AG08395 (cell line): ENCODE measurements at regions not wholly inside any gene's neighbourhood (a gene's known extent, or its start where the extent isn't known, plus 50 kb on each side); places are given as distances from the start of the nearest gene placed in this dataset.
"Not testable (repeated sequence)": the region's sequence is repeated elsewhere in the genome, so short reads cannot be mapped to it uniquely, and the experiment has no call there.

Source experiments
- DNase-seq: peaks from one replicate; pipeline ENCODE4 v3.0.0; 2012; ENCODE audit warnings: mixed read lengths, low spot score

GRCh38 chr16:13727943-13728342, 192.0 kb upstream of the ERCC4 start:
- DNase-seq, result no peak

GRCh38 chr16:13733561-13733960, 186.4 kb upstream of the ERCC4 start:
- no peak for DNase-seq

GRCh38 chr16:13739621-13740373, 180.2 kb upstream of the ERCC4 start:
- DNase-seq, result not testable (repeated sequence)

- DNase-seq, result no peak
Observed at GRCh38 chr16:13742928-13743327, 177.0 kb upstream of the ERCC4 start.

GRCh38 chr16:13743571-13743970, 176.4 kb upstream of the ERCC4 start:
- no peak for DNase-seq

GRCh38 chr16:13756411-13757140, 163.4 kb upstream of the ERCC4 start:
- DNase-seq, result no peak

- no peak for DNase-seq
Observed at GRCh38 chr16:13766334-13766733, 153.6 kb upstream of the ERCC4 start.

- no peak for DNase-seq
Observed at GRCh38 chr16:13767215-13767614, 152.7 kb upstream of the ERCC4 start.

GRCh38 chr16:13768471-13768870, 151.5 kb upstream of the ERCC4 start:
- no peak for DNase-seq

GRCh38 chr16:13770436-13770835, 149.5 kb upstream of the ERCC4 start:
- DNase-seq, result no peak

- DNase-seq, result no peak
Observed at GRCh38 chr16:13772782-13773181, 147.2 kb upstream of the ERCC4 start.

GRCh38 chr16:13779676-13780075, 140.3 kb upstream of the ERCC4 start:
- no peak for DNase-seq

- no peak for DNase-seq
Observed at GRCh38 chr16:13780406-13781168, 139.4 kb upstream of the ERCC4 start.

- no peak for DNase-seq
Observed at GRCh38 chr16:13781169-13781564, 138.8 kb upstream of the ERCC4 start.

- DNase-seq, result no peak
Observed at GRCh38 chr16:13781575-13782338, 138.2 kb upstream of the ERCC4 start.

GRCh38 chr16:13791095-13791494, 128.9 kb upstream of the ERCC4 start:
- no peak for DNase-seq

- no peak for DNase-seq
Observed at GRCh38 chr16:13793841-13794409, 126.0 kb upstream of the ERCC4 start.

GRCh38 chr16:13795131-13795530, 124.8 kb upstream of the ERCC4 start:
- DNase-seq, result no peak

- DNase-seq, result no peak
Observed at GRCh38 chr16:13797718-13798117, 122.2 kb upstream of the ERCC4 start.

- no peak for DNase-seq
Observed at GRCh38 chr16:13798211-13798610, 121.7 kb upstream of the ERCC4 start.

GRCh38 chr16:13803974-13804373, 116.0 kb upstream of the ERCC4 start:
- DNase-seq, result no peak

GRCh38 chr16:13805951-13806350, 114.0 kb upstream of the ERCC4 start:
- DNase-seq, result no peak
